Mucosa of gallbladder (tissue), 1 donor: ENCODE measurements at regions not wholly inside any gene's neighbourhood (a gene's known extent, or its start where the extent isn't known, plus 50 kb on each side); places are given as distances from the start of the nearest gene placed in this dataset.
"Not testable (repeated sequence)": the region's sequence is repeated elsewhere in the genome, so short reads cannot be mapped to it uniquely, and the experiment has no call there.

Experiments used
- DNase-seq: peaks from one replicate; pipeline ENCODE4 v3.0.0-alpha.2; 2020; ENCODE audit warnings: low spot score
- donor health status: DM: no; HTN: no; CAD: no.

- not testable (repeated sequence) for DNase-seq
Measured at GRCh38 chr7:10465536-10465935, 508.1 kb upstream of the PHF14 start.

- DNase-seq, result no peak
Measured at GRCh38 chr7:10468908-10469307, 504.8 kb upstream of the PHF14 start.

GRCh38 chr7:10469476-10469875 is 504.2 kb upstream of the PHF14 start:
- no peak for DNase-seq

- DNase-seq, result no peak
Measured at GRCh38 chr7:10471280-10472058, 502.2 kb upstream of the PHF14 start.

- DNase-seq, result no peak
Measured at GRCh38 chr7:10472115-10472514, 501.6 kb upstream of the PHF14 start.

- DNase-seq, result no peak
Measured at GRCh38 chr7:10473569-10473968, 500.1 kb upstream of the PHF14 start.

- DNase-seq, result no peak
Measured at GRCh38 chr7:10474048-10474447, 499.6 kb upstream of the PHF14 start.

GRCh38 chr7:10475940-10476641 is 497.6 kb upstream of the PHF14 start:
- DNase-seq, result no peak

- no peak for DNase-seq
Measured at GRCh38 chr7:10476642-10477041, 497.0 kb upstream of the PHF14 start.

GRCh38 chr7:10483671-10484070 is 490.0 kb upstream of the PHF14 start:
- no peak for DNase-seq

GRCh38 chr7:10484767-10485166 is 488.9 kb upstream of the PHF14 start:
- no peak for DNase-seq

- not testable (repeated sequence) for DNase-seq
Measured at GRCh38 chr7:10501206-10501884, 472.3 kb upstream of the PHF14 start.

- no peak for DNase-seq
Measured at GRCh38 chr7:10507032-10507431, 466.6 kb upstream of the PHF14 start.

- DNase-seq, result no peak
Measured at GRCh38 chr7:10521306-10521705, 452.4 kb upstream of the PHF14 start.

- DNase-seq, result not testable (repeated sequence)
Measured at GRCh38 chr7:10533429-10533828, 440.2 kb upstream of the PHF14 start.

- no peak for DNase-seq
Measured at GRCh38 chr7:10536561-10536960, 437.1 kb upstream of the PHF14 start.

- DNase-seq, result no peak
Measured at GRCh38 chr7:10537764-10538163, 435.9 kb upstream of the PHF14 start.

GRCh38 chr7:10557375-10557774 is 416.3 kb upstream of the PHF14 start:
- no peak for DNase-seq

GRCh38 chr7:10560497-10560896 is 413.2 kb upstream of the PHF14 start:
- no peak for DNase-seq

- no peak for DNase-seq
Measured at GRCh38 chr7:10568891-10569290, 404.8 kb upstream of the PHF14 start.

GRCh38 chr7:10571759-10572158 is 401.9 kb upstream of the PHF14 start:
- DNase-seq, result no peak

- no peak for DNase-seq
Measured at GRCh38 chr7:10577866-10578374, 395.8 kb upstream of the PHF14 start.

GRCh38 chr7:10579561-10579960 is 394.1 kb upstream of the PHF14 start:
- DNase-seq, result no peak
